Upper lobe of left lung (tissue), 6 donors: ENCODE measurements at regions not wholly inside any gene's neighbourhood (a gene's known extent, or its start where the extent isn't known, plus 50 kb on each side); places are given as distances from the start of the nearest gene placed in this dataset.

Experiments
- ATAC-seq, 2 donors: fragments of 200-7000 bp; cut with Tn5 transposase; one replicate each; pipeline ENCODE4 v1.9.1; 2022; ENCODE audit warnings: mild to moderate bottlenecking in 2 of 2, moderate library complexity in 2 of 2; ENCODE audit not compliant: low FRiP score in 2 of 2
- DNase-seq, 2 donors: peaks; one replicate each; pipeline ENCODE4 v3.0.0-alpha.2; 2019 to 2020
- H3K27ac ChIP-seq, 4 donors: fragments of 200-600 bp; sonication (generic); one replicate each; pipeline ENCODE4 v1.5.1; 2016 to 2019
- H3K27me3 ChIP-seq, 4 donors: fragments of 200-600 bp; sonication (generic); one replicate each; pipeline ENCODE4 v1.5.1; 2017 to 2019
- H3K36me3 ChIP-seq, 4 donors: fragments of 200-600 bp; sonication (generic); one replicate each; pipeline ENCODE4 v1.5.1; 2016 to 2019
- H3K4me1 ChIP-seq, 4 donors: fragments of 200-600 bp; sonication (generic); one replicate each; pipeline ENCODE4 v1.5.1; 2018 to 2019
- H3K4me3 ChIP-seq, 4 donors: fragments of 200-600 bp; sonication (generic); one replicate each; pipeline ENCODE4 v1.5.1; 2017 to 2019; ENCODE audit warnings: mild to moderate bottlenecking in 2 of 4, moderate library complexity in 1 of 4
- H3K9me3 ChIP-seq, 4 donors: fragments of 200-600 bp; sonication (generic); one replicate each; pipeline ENCODE4 v1.5.1; 2018 to 2019
- CTCF ChIP-seq, 6 experiments: fragments of 450-650 bp in 4 of 6; fragments of 200-600 bp in 2 of 6; sonication (generic) in 2 of 6; IDR thresholded peaks; one replicate each; pipeline ENCODE4 v1.5.1; 2016 to 2019; ENCODE audit warnings: antibody characterized with exemption in 6 of 6
- EP300 ChIP-seq, 4 donors: sonication (generic); formaldehyde crosslinking; IDR thresholded peaks; one replicate each; pipeline ENCODE4 v1.5.1; 2017; ENCODE audit warnings: antibody characterized with exemption in 4 of 4, control low read depth in 2 of 4
- POLR2A ChIP-seq, 4 donors: fragments of 450-650 bp; IDR thresholded peaks; one replicate each; pipeline ENCODE4 v1.5.1; 2016 to 2017; ENCODE audit warnings: antibody characterized with exemption in 4 of 4, mild to moderate bottlenecking in 2 of 4
- POLR2AphosphoS5 ChIP-seq, 2 donors: sonication (generic); formaldehyde crosslinking; IDR thresholded peaks; one replicate each; pipeline ENCODE4 v1.5.1; 2017; ENCODE audit warnings: antibody characterized with exemption in 2 of 2
- WGBS, 2 donors: methylation state at CpG; one replicate each; pipeline ENCODE4 v1.1.5; 2017 to 2018; 5-methylcytosine and 5-hydroxymethylcytosine counted together
- donor health status: DM: no; HTN: no; CAD: no; lungs with moderate emphysema.
- donor health status: DM: no; HTN: yes; CAD: no; lungs with severe emphysema.

- Histone ChIP-seq H3K36me3 (no peaks in the 10 kb centered on the region), H3K9me3 (no peaks in the 10 kb centered on the region), H3K4me3 (no peak overlapping the region), H3K4me1 (no peaks in the 10 kb centered on the region), H3K27ac (no peak overlapping the region), H3K27me3 (no peaks in the 10 kb centered on the region)
- ATAC-seq (no peak), DNase-seq (no peak)
- no peak for TF ChIP-seq CTCF (IDR thresholded peaks at IDR 0.05)
- TF ChIP-seq POLR2AphosphoS5 (IDR thresholded peaks at IDR 0.05): no peak
- TF ChIP-seq EP300 (IDR thresholded peaks at IDR 0.05): no peak
- no peak for TF ChIP-seq POLR2A (IDR thresholded peaks at IDR 0.05)
- 69 to 86% methylated on average over 3 of the region's 3 CpGs for WGBS, 2 donors
Measured at GRCh38 chr2:16136461-16137035, 196.2 kb downstream of the MYCN start.

GRCh38 chr2:16135913-16136310 is 195.6 kb downstream of the MYCN start:
- ATAC-seq (no peak), DNase-seq (no peak)
- TF ChIP-seq EP300 (IDR thresholded peaks at IDR 0.05) (no peak), CTCF (IDR thresholded peaks at IDR 0.05) (no peak), POLR2AphosphoS5 (IDR thresholded peaks at IDR 0.05) (no peak), POLR2A (IDR thresholded peaks at IDR 0.05) (no peak)
- Histone ChIP-seq H3K27me3 (no peaks in the 10 kb centered on the region), H3K27ac (no peak overlapping the region), H3K9me3 (no peaks in the 10 kb centered on the region), H3K4me1 (no peaks in the 10 kb centered on the region), H3K4me3 (no peak overlapping the region), H3K36me3 (no peaks in the 10 kb centered on the region)
- WGBS, 2 donors: 57% methylated on average over 1 of the region's 1 CpG; no CpG with 5 or more reads in 1 of the 2 donors

- no peak for TF ChIP-seq POLR2A (IDR thresholded peaks at IDR 0.05)
- no peak for TF ChIP-seq POLR2AphosphoS5 (IDR thresholded peaks at IDR 0.05)
- no peak for TF ChIP-seq CTCF (IDR thresholded peaks at IDR 0.05)
- TF ChIP-seq EP300 (IDR thresholded peaks at IDR 0.05): no peak
- no peaks in the 10 kb centered on the region for H3K9me3 ChIP-seq
- ATAC-seq (no peak), DNase-seq (no peak)
- H3K4me3 ChIP-seq: no peak overlapping the region
- H3K27me3 ChIP-seq: no peaks in the 10 kb centered on the region
- no peak overlapping the region for H3K27ac ChIP-seq
- H3K4me1 ChIP-seq: no peaks in the 10 kb centered on the region
- no peaks in the 10 kb centered on the region for H3K36me3 ChIP-seq
Measured at GRCh38 chr2:16135196-16135912, 195.0 kb downstream of the MYCN start.

- 91 to 92% methylated on average over 9 of the region's 9 CpGs for WGBS, 2 donors
Measured at GRCh38 chr2:16134436-16135165, 194.3 kb downstream of the MYCN start.

More at GRCh38 chr2:16134436-16135165, 194.3 kb downstream of the MYCN start:
- Histone ChIP-seq H3K4me1 (no peaks in the 10 kb centered on the region), H3K27me3 (no peaks in the 10 kb centered on the region), H3K27ac (no peak overlapping the region), H3K9me3 (no peaks in the 10 kb centered on the region), H3K36me3 (no peaks in the 10 kb centered on the region), H3K4me3 (no peak overlapping the region)
- DNase-seq: no peak
- ATAC-seq: no peak
- TF ChIP-seq EP300 (IDR thresholded peaks at IDR 0.05) (no peak), POLR2AphosphoS5 (IDR thresholded peaks at IDR 0.05) (no peak), POLR2A (IDR thresholded peaks at IDR 0.05) (no peak), CTCF (IDR thresholded peaks at IDR 0.05) (no peak)
